ENCODE measurements at regions not wholly inside any gene's neighbourhood (a gene's known extent, or its start where the extent isn't known, plus 50 kb on each side); places are given as distances from the start of the nearest gene placed in this dataset.

DNA sequence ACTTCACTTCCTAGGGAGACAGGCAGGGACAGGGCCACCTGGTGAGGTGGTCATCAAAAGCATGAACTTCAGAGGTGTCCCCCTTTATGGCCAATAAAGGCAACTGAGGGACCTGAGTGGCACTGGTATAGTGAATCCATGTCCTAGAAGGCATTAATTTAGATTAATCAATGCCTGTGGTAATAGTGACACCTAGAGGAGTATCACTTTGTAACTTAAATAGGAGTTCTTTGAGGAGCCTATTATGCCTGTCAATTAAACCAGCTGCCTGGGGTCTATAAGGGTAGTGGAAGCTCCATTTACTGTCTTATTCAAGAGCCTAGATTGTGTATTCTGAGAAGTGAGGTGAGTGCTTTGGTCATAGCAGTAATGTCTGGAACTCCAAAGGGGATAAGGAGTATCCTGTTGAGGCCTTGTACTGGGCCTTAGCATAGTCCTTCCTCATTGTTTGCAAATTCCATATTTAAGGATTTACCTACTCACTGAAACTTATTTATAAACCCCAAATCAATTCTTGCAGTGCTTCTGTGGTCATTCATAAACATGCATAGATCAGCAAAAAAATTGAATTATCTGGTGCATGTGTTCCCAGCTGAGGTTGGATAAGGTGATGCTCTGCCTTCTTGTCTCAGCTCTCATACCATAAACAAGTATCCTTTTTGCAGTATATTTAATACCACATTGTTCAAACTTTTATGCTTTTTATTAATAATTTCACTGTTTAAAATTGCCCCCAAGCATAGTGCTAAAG lies 213.8 kb upstream of the RADX start:
- TF ChIP-seq EZH2 (IDR thresholded peaks at IDR 0.05) (no peak), CTCF (IDR thresholded peaks at IDR 0.05) (peak; percentile 27), EZH2phosphoT487 (IDR thresholded peaks at IDR 0.05) (no peak)
